PC-3 (cell line): ENCODE measurements at regions not wholly inside any gene's neighbourhood (a gene's known extent, or its start where the extent isn't known, plus 50 kb on each side); places are given as distances from the start of the nearest gene placed in this dataset.

ENCODE experiments used
- ATAC-seq: fragments of 200-7000 bp; cut with Tn5 transposase; 2 replicates; pipeline ENCODE4 v1.9.1; 2020; ENCODE audit warnings: mild to moderate bottlenecking, moderate library complexity
- BruUV-seq: library from RNA; stranded (reverse); fragments of 400-500 nt; replicated peaks from 2 replicates; lab custom pipeline; 2021; lab: Mats Ljungman, UMichigan
- CTCF ChIA-PET: fragments of 300-600 bp; sonication (Branson Sonifier 250); formaldehyde crosslinking; loops from one replicate; lab custom pipeline; 2022; ENCODE audit warnings: antibody characterized with exemption; lab: Charles Lee
- POLR2A ChIA-PET: fragments of 300-600 bp; sonication (Branson Sonifier 250); formaldehyde crosslinking; loops from one replicate; lab custom pipeline; 2022; ENCODE audit warnings: antibody characterized with exemption; ENCODE audit not compliant: unreplicated experiment; lab: Charles Lee
- DNase-seq: peaks from one replicate; pipeline ENCODE4 v3.0.0-alpha.2; 2015
- H2AFZ ChIP-seq: fragments of 300-600 bp; sonication (generic); 2 replicates; pipeline ENCODE4 v1.6.0; 2016; ENCODE audit warnings: antibody characterized with exemption, low read length
- H3F3A ChIP-seq: fragments of 300-600 bp; sonication (generic); one replicate; pipeline ENCODE4 v1.6.0; 2017; ENCODE audit warnings: antibody characterized with exemption, low read length, control low read depth, mild to moderate bottlenecking; ENCODE audit not compliant: unreplicated experiment
- H3K27ac ChIP-seq: fragments of 300-600 bp; sonication (generic); 2 replicates; pipeline ENCODE4 v1.5.1; 2016; ENCODE audit warnings: mild to moderate bottlenecking, low read length
- H3K27me3 ChIP-seq: fragments of 300-600 bp; sonication (generic); 2 replicates; pipeline ENCODE4 v1.6.1; 2016; ENCODE audit warnings: low read length, mixed read lengths
- H3K36me3 ChIP-seq: fragments of 300-600 bp; sonication (generic); 2 replicates; pipeline ENCODE4 v1.6.1; 2016; ENCODE audit warnings: low read depth, mixed run types, low read length, mixed read lengths
- H3K4me1 ChIP-seq: fragments of 300-600 bp; sonication (generic); 2 replicates; pipeline ENCODE4 v1.5.1; 2016; ENCODE audit warnings: low read length; ENCODE audit not compliant: insufficient read depth
- H3K4me2 ChIP-seq: fragments of 300-600 bp; sonication (generic); 2 replicates; pipeline ENCODE4 v1.6.0; 2016; ENCODE audit warnings: low read length
- H3K4me3 ChIP-seq: fragments of 300-600 bp; sonication (generic); 2 replicates; pipeline ENCODE4 v1.5.1; 2016; ENCODE audit warnings: mild to moderate bottlenecking, low read length, mixed read lengths
- H3K79me2 ChIP-seq: fragments of 300-600 bp; sonication (generic); 2 replicates; pipeline ENCODE4 v1.6.1; 2017; ENCODE audit warnings: low read length, mixed read lengths
- H3K9ac ChIP-seq: fragments of 300-600 bp; sonication (generic); 2 replicates; pipeline ENCODE4 v1.6.0; 2016; ENCODE audit warnings: mild to moderate bottlenecking, low read length
- H3K9me2 ChIP-seq: fragments of 300-600 bp; sonication (generic); replicated peaks from 2 replicates; pipeline ENCODE4 v1.6.1; 2016; ENCODE audit warnings: mixed run types, low read length, mixed read lengths
- H3K9me3 ChIP-seq: fragments of 300-600 bp; sonication (generic); 2 replicates; pipeline ENCODE4 v1.6.1; 2016; ENCODE audit warnings: low read length, mixed read lengths
- H4K20me1 ChIP-seq: fragments of 300-600 bp; sonication (generic); 2 replicates; pipeline ENCODE4 v1.6.1; 2016; ENCODE audit warnings: low read length, mixed read lengths
- CTCF ChIP-seq: fragments of 300-600 bp; sonication (generic); conservative IDR thresholded peaks from 2 replicates; pipeline ENCODE4 v1.5.1; 2017; ENCODE audit warnings: antibody characterized with exemption, low read depth, mild to moderate bottlenecking, low read length
- EZH2 ChIP-seq: fragments of 300-600 bp; sonication (generic); IDR thresholded peaks from one replicate; pipeline ENCODE4 v1.6.1; 2017; ENCODE audit warnings: antibody characterized with exemption, mild to moderate bottlenecking, low read length; ENCODE audit not compliant: unreplicated experiment
- EZH2phosphoT487 ChIP-seq: fragments of 300-600 bp; sonication (generic); IDR thresholded peaks from 2 replicates; pipeline ENCODE4 v1.6.1; 2018; ENCODE audit warnings: mild to moderate bottlenecking, antibody characterized with exemption, low read length, borderline replicate concordance
- intact Hi-C: fragments of 100-400 bp; cut with micrococcal nuclease; formaldehyde crosslinking; loops from 2 replicates; pipeline ENCODE4 v1.9.0; 2023

GRCh38 chr2:22854588-22854987 is 530.4 kb upstream of the KLHL29 start:
- Histone ChIP-seq H3K36me3 (no peaks in the 10 kb centered on the region), H4K20me1 (no peaks in the 10 kb centered on the region), H3K4me1 (no peaks in the 10 kb centered on the region), H3K4me3 (no peak overlapping the region), H3K9ac (no peak overlapping the region), H3K4me2 (no peak overlapping the region), H3K79me2 (no peaks in the 10 kb centered on the region), H2AFZ (no peak overlapping the region), H3F3A (no peaks in the 10 kb centered on the region), H3K9me3 (0 out of 2 replicates have a peak, but pooled peaks cover 7% of the 10 kb centered on the region), H3K27ac (no peak overlapping the region), H3K27me3 (no peaks in the 10 kb centered on the region), H3K9me2 (no peaks in the 10 kb centered on the region)
- no peak for TF ChIP-seq CTCF
- TF ChIP-seq EZH2phosphoT487: no peak
- TF ChIP-seq EZH2: no peak
- ATAC-seq (no peak), DNase-seq (no peak)
- intact Hi-C loops: no loop called here
- no TSS peak for BruUV-seq
- ChIA-PET POLR2A (no interaction called here), CTCF (no interaction called here)

GRCh38 chr2:22855081-22855480 is 529.9 kb upstream of the KLHL29 start:
- no peaks in the 10 kb centered on the region for H3K36me3 ChIP-seq
- H3K27me3 ChIP-seq: no peaks in the 10 kb centered on the region
- no peak overlapping the region for H3K4me2 ChIP-seq
- no TSS peak for BruUV-seq
- ATAC-seq (no peak), DNase-seq (no peak)
- H3K9ac ChIP-seq: no peak overlapping the region
- H3K4me3 ChIP-seq: no peak overlapping the region
- CTCF ChIA-PET: no interaction called here
- no peaks in the 10 kb centered on the region for H3K4me1 ChIP-seq
- no peak overlapping the region for H2AFZ ChIP-seq
- 0 out of 2 replicates have a peak, but pooled peaks cover 7% of the 10 kb centered on the region for H3K9me3 ChIP-seq
- H3K9me2 ChIP-seq: no peaks in the 10 kb centered on the region
- H3K79me2 ChIP-seq: no peaks in the 10 kb centered on the region
- intact Hi-C loops: no loop called here
- no peaks in the 10 kb centered on the region for H3F3A ChIP-seq
- no peak for TF ChIP-seq CTCF
- no peak for TF ChIP-seq EZH2
- TF ChIP-seq EZH2phosphoT487: no peak
- H4K20me1 ChIP-seq: no peaks in the 10 kb centered on the region
- POLR2A ChIA-PET: no interaction called here
- H3K27ac ChIP-seq: no peak overlapping the region

- Histone ChIP-seq H3K4me3 (no peak overlapping the region), H4K20me1 (no peaks in the 10 kb centered on the region), H3K9me3 (0 out of 2 replicates have a peak, but pooled peaks cover 7% of the 10 kb centered on the region), H3K27me3 (no peaks in the 10 kb centered on the region), H3K27ac (no peak overlapping the region), H2AFZ (no peak overlapping the region), H3K9me2 (no peaks in the 10 kb centered on the region), H3K79me2 (no peaks in the 10 kb centered on the region), H3K36me3 (no peaks in the 10 kb centered on the region), H3K4me1 (no peaks in the 10 kb centered on the region), H3F3A (no peaks in the 10 kb centered on the region), H3K9ac (no peak overlapping the region), H3K4me2 (no peak overlapping the region)
- ATAC-seq: no peak
- no TSS peak for BruUV-seq
- ChIA-PET POLR2A (no interaction called here), CTCF (no interaction called here)
- DNase-seq: no peak
- intact Hi-C loops: no loop called here
- TF ChIP-seq EZH2: no peak
- no peak for TF ChIP-seq EZH2phosphoT487
- no peak for TF ChIP-seq CTCF
These were observed 529.2 kb upstream of the KLHL29 start for GRCh38 chr2:22855761-22856184.
